ENCODE measurements at regions not wholly inside any gene's neighbourhood (a gene's known extent, or its start where the extent isn't known, plus 50 kb on each side); places are given as distances from the start of the nearest gene placed in this dataset.

- Histone ChIP-seq H4K20me1 (ENCODE audit: control insufficient read depth, insufficient read depth, low read length, poor library complexity, severe bottlenecking) (no peaks in the 10 kb centered on the region), H3K79me2 (ENCODE audit: control insufficient read depth, insufficient read depth, low read length) (no peaks in the 10 kb centered on the region), H3K9me3 (ENCODE audit: control extremely low read depth in 1 of 3, control insufficient read depth in 2 of 3, insufficient read depth in 1 of 3, low read length in 2 of 3) (no peaks in the 10 kb centered on the region), H2AFZ (ENCODE audit: insufficient read depth, low read depth, low read length, poor library complexity, severe bottlenecking) (no peak overlapping the region), H3K4me2 (replicated peaks; ENCODE audit: low read depth, low read length, poor library complexity, severe bottlenecking) (no peak overlapping the region), H3K27me3 (replicated peaks in 1 of 4; ENCODE audit: control extremely low read depth in 1 of 4, control insufficient read depth in 3 of 4, insufficient read depth in 4 of 4, low read length in 3 of 4) (peaks cover 0 to 2% (median under 1%) of the 10 kb centered on the region in 4 experiments), H3K36me3 (replicated peaks in 1 of 2; ENCODE audit: control extremely low read depth in 1 of 2, control insufficient read depth in 1 of 2, extremely low read depth in 1 of 2, insufficient read depth in 2 of 2, low read length in 1 of 2) (no peaks in the 10 kb centered on the region), H3K27ac (ENCODE audit: low read length in 2 of 2) (no peak overlapping the region), H3K4me3 (ENCODE audit: control extremely low read depth in 1 of 5, extremely low read depth in 1 of 5, insufficient read depth in 1 of 5, low read depth in 2 of 5, low read length in 4 of 5) (no peak overlapping the region), H3K4me1 (ENCODE audit: control insufficient read depth in 2 of 2, insufficient read depth in 2 of 2, low read length in 2 of 2) (no peaks in the 10 kb centered on the region), H3K9ac (ENCODE audit: low read length) (no peak overlapping the region)
- ATAC-seq (ENCODE audit: low read depth) (no peak), DNase-seq (no peak)
- WGBS (ENCODE audit: insufficient coverage), result 88% methylated on average over 5 of the region's 7 CpGs
- no peak overlapping the region for H3K4me3 Mint-ChIP-seq
- ChIA-PET POLR2A (no interaction called here), CTCF (no interaction called here)
- H3K9me3 Mint-ChIP-seq (ENCODE audit: insufficient read depth), result no peaks in the 10 kb centered on the region
- peaks cover 7% of the 10 kb centered on the region for H3K4me1 Mint-ChIP-seq
- TF ChIP-seq, protein P1, sequence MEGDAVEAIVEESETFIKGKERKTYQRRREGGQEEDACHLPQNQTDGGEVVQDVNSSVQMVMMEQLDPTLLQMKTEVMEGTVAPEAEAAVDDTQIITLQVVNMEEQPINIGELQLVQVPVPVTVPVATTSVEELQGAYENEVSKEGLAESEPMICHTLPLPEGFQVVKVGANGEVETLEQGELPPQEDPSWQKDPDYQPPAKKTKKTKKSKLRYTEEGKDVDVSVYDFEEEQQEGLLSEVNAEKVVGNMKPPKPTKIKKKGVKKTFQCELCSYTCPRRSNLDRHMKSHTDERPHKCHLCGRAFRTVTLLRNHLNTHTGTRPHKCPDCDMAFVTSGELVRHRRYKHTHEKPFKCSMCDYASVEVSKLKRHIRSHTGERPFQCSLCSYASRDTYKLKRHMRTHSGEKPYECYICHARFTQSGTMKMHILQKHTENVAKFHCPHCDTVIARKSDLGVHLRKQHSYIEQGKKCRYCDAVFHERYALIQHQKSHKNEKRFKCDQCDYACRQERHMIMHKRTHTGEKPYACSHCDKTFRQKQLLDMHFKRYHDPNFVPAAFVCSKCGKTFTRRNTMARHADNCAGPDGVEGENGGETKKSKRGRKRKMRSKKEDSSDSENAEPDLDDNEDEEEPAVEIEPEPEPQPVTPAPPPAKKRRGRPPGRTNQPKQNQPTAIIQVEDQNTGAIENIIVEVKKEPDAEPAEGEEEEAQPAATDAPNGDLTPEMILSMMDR (IDR thresholded peaks at IDR 0.05), result no peak
- no peak for TF ChIP-seq EZH2 (IDR thresholded peaks at IDR 0.05; ENCODE audit: borderline replicate concordance, insufficient read depth, low read depth, low read length, poor library complexity, severe bottlenecking)
- H3K27me3 Mint-ChIP-seq, result peaks cover 20% of the 10 kb centered on the region
- intact Hi-C loops (cut with micrococcal nuclease), result no loop called here
- H3K27ac Mint-ChIP-seq, result no peak overlapping the region
These were observed 87.6 kb upstream of the DISP3 start for GRCh38 chr1:11391327-11391726.

DNA sequence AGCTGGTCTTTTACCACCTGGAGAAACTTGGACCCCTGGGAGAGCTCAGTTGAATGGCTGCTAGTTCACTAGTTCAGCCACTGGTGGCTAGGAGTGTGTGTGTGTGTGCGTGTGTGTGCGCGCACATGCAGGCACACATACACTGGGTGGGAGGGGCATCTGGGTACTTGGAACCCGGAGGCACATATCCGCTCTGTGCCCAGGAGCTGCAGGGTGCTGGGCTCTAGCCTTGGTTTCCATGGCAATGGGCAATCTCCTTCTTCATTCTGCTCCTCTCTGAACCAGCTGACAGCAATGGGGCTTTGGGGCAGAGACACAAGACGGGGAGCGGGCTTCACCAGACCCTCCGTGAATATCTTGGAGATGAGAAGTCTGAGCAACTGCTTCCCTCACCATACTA lies 87.1 kb upstream of the DISP3 start:
- no peak for ATAC-seq (ENCODE audit: low read depth)
- H3K9me3 Mint-ChIP-seq (ENCODE audit: insufficient read depth), result no peaks in the 10 kb centered on the region
- H3K27ac ChIP-seq (ENCODE audit: low read length in 2 of 2), result no peak overlapping the region
- H3K4me1 ChIP-seq (ENCODE audit: control insufficient read depth in 2 of 2, insufficient read depth in 2 of 2, low read length in 2 of 2), result no peaks in the 10 kb centered on the region
- no peaks in the 10 kb centered on the region for H3K36me3 ChIP-seq (replicated peaks in 1 of 2; ENCODE audit: control extremely low read depth in 1 of 2, control insufficient read depth in 1 of 2, extremely low read depth in 1 of 2, insufficient read depth in 2 of 2, low read length in 1 of 2)
- DNase-seq, result no peak
- H2AFZ ChIP-seq (ENCODE audit: insufficient read depth, low read depth, low read length, poor library complexity, severe bottlenecking), result no peak overlapping the region
- H3K4me1 Mint-ChIP-seq, result peaks cover 7% of the 10 kb centered on the region
- intact Hi-C loops (cut with micrococcal nuclease), result no loop called here
- peaks cover 23% of the 10 kb centered on the region for H3K27me3 Mint-ChIP-seq
- H3K9me3 ChIP-seq (ENCODE audit: control extremely low read depth in 1 of 3, control insufficient read depth in 2 of 3, insufficient read depth in 1 of 3, low read length in 2 of 3), result no peaks in the 10 kb centered on the region
- no peak overlapping the region for H3K9ac ChIP-seq (ENCODE audit: low read length)
- peaks cover 0 to 2% (median under 1%) of the 10 kb centered on the region in 4 experiments for H3K27me3 ChIP-seq (replicated peaks in 1 of 4; ENCODE audit: control extremely low read depth in 1 of 4, control insufficient read depth in 3 of 4, insufficient read depth in 4 of 4, low read length in 3 of 4)
- WGBS (ENCODE audit: insufficient coverage), result 93% methylated on average over 5 of the region's 8 CpGs
- ChIA-PET POLR2A (no interaction called here), CTCF (no interaction called here)
- H4K20me1 ChIP-seq (ENCODE audit: control insufficient read depth, insufficient read depth, low read length, poor library complexity, severe bottlenecking), result no peaks in the 10 kb centered on the region
- no peak overlapping the region for H3K27ac Mint-ChIP-seq
- no peak overlapping the region for H3K4me2 ChIP-seq (replicated peaks; ENCODE audit: low read depth, low read length, poor library complexity, severe bottlenecking)
- no peak overlapping the region for H3K4me3 ChIP-seq (ENCODE audit: control extremely low read depth in 1 of 5, extremely low read depth in 1 of 5, insufficient read depth in 1 of 5, low read depth in 2 of 5, low read length in 4 of 5)
- TF ChIP-seq, protein P1 (IDR thresholded peaks at IDR 0.05), result no peak
- no peak for TF ChIP-seq EZH2 (IDR thresholded peaks at IDR 0.05; ENCODE audit: borderline replicate concordance, insufficient read depth, low read depth, low read length, poor library complexity, severe bottlenecking)
- H3K4me3 Mint-ChIP-seq, result no peak overlapping the region
- H3K79me2 ChIP-seq (ENCODE audit: control insufficient read depth, insufficient read depth, low read length), result no peaks in the 10 kb centered on the region
